CD4-positive, alpha-beta T cell treated with Interleukin-6 for 4 hours (primary cell): ENCODE measurements at regions not wholly inside any gene's neighbourhood (a gene's known extent, or its start where the extent isn't known, plus 50 kb on each side); places are given as distances from the start of the nearest gene placed in this dataset.
A peak's percentile ranks its signal among the peaks of the same experiment; 100 is the strongest.

Experiments used
- DNase-seq: peaks from one replicate; pipeline ENCODE4 v3.0.0-alpha.2; 2020; ENCODE audit warnings: mixed read lengths

- DNase-seq, result no peak
Observed at GRCh38 chr9:1337169-1337568, 287.0 kb downstream of the DMRT2 start.

GRCh38 chr9:1340390-1340789, 290.2 kb downstream of the DMRT2 start:
- DNase-seq, result no peak

DNA sequence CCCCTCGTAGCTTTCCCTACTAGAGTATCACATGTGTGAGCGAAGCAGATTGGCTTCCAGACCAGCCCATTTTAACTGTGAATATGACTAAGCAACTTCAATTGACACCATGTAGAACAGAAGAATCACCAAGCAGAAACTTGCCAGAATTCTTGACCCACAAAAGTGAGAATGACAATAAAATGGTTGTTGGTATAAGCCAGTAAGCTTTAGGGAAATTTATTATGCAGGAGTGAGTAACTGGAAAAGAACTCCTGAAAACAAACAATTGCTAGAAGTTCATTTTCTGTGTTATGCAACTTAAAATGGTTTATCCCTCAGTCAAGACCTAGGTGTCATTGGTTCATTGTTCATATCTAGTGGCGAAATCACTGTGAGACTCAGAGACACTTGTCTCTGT, 303.1 kb downstream of the DMRT2 start:
- no peak for DNase-seq

DNA sequence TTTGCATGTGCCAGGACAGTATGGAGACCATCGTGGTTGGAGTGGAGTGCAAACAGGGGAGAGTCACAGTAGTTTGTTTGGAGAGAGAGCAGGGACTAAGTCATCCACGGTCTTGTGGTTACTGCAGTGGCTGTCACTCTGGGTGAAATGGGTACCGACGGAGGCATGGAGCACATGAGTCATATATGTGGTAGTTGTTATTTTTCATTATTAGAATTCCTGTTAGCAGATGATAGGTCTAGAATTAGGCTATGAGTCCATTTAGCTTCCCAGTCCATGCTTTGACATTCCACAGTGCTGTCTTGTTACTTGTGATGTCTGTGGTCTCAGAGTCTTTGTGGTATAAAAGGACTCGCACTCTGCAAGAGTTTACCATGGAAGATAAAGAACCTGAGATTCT, 303.9 kb downstream of the DMRT2 start:
- DNase-seq, result no peak

GRCh38 chr9:1354606-1355005, 304.4 kb downstream of the DMRT2 start:
- DNase-seq, result no peak

GRCh38 chr9:1355656-1356055, 305.5 kb downstream of the DMRT2 start:
- DNase-seq, result no peak

DNA sequence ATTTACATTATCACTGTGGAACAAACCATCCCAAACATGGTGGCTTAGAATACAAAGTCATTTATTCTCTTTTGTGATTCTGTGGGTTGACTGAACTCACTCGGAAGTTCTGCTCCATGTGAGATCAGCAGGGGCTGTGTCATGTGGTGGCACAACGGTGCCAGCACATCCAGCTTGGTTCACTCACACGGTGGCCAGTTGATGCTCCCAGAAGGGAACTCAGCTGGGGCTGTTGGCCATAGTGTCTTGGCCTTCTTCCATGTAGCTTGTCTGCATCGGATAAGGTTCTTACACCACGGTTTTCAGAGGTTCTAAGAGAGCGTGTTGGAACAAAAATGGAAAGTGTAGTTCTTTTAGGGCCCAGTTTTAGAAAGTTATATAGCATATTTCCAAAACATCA, 312.7 kb downstream of the DMRT2 start:
- DNase-seq, result no peak

GRCh38 chr9:1366276-1366675, 316.1 kb downstream of the DMRT2 start:
- DNase-seq, result peak; percentile 11

- DNase-seq, result no peak
Observed at GRCh38 chr9:1369297-1369696, 319.1 kb downstream of the DMRT2 start.

GRCh38 chr9:1373445-1373844, 323.3 kb downstream of the DMRT2 start:
- no peak for DNase-seq

DNA sequence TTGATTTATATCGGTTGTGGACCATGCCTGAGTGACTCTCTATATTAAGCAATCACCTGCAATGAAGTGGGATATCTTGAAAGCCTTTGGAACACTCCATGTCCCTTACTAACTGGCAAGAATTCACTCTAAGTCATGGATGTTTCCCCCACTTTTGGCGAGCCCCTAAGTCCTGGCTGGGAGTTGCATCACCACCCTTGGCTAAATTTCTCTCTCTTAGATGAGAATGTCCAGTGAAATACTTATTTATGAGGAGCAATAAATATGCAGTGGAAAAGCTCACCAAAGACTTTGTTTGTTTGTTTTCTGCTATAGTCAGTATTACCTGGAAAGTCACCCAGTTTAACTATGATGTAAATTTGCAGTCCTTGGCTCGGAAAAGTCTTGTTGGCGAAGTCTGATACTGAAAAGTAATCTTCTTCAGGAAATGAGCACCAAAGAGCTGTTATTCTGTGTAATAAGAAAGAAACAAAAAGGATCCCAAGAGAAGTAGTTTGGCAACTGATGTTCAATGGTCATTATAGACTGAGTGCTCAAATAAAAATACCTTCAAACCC, 333.8 kb downstream of the DMRT2 start:
- no peak for DNase-seq

DNA sequence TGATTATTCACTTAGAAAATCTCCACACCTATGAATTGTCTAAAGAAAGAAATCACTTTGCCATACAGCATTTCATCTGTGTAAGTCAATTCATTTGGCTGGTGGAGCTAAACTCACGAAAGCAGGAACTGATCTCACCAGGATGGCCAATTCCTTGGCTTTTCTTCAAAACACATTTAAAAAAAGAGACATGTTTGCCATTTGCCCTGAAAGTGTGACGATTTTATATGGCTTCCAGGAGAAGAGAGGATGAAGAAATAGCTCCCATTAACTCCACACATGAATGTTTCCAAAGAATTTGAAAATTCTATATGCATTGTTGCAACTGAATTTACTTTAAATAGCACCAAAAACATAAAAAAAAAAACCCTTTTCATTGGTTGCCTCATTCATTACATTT, 334.7 kb downstream of the DMRT2 start:
- DNase-seq, result no peak

DNA sequence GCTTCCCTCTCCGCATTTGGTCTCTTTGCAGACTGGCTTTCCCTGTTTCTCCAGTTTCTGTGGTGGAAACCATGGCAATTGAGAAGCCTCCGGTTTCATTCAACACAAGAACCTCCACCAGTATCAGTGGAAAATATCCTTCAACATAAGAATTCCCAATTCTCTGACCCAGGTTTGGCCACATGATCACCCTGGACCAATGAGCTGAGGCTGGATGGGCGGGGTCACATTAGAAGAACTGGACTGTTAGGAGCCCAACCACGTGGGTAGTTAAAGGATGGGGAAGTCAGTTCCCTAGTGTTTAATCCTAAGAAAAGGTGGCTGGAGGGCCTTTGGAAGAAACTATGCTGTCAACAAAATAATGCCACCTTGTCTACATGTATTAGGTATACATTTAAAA, 336.3 kb downstream of the DMRT2 start:
- DNase-seq, result no peak

- DNase-seq, result no peak
Observed at GRCh38 chr9:1388216-1388615, 338.1 kb downstream of the DMRT2 start.

DNA sequence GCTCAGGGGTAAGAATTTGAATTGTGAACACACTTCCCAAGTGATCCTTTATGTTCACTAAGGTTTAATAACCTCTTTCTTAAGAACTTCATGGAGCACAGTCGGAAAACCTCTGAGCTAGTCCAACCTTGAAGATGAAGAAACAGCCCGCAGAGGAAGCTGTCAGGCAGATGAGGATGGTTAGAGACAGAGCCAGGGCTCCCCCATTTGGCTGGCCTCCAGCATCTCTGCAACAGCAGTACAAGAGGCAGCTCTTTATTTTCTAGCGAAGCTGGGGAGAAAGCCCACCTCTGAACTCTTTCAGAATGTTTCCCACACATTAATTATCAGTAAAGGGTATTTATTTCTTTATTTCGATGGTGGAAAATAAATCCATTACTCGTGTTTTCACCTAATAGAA, 350.8 kb downstream of the DMRT2 start:
- peak; percentile 17 for DNase-seq

GRCh38 chr9:1404940-1405339, 354.8 kb downstream of the DMRT2 start:
- no peak for DNase-seq

GRCh38 chr9:1411826-1412225, 361.7 kb downstream of the DMRT2 start:
- DNase-seq, result no peak

GRCh38 chr9:1414711-1415131, 364.6 kb downstream of the DMRT2 start:
- no peak for DNase-seq

DNA sequence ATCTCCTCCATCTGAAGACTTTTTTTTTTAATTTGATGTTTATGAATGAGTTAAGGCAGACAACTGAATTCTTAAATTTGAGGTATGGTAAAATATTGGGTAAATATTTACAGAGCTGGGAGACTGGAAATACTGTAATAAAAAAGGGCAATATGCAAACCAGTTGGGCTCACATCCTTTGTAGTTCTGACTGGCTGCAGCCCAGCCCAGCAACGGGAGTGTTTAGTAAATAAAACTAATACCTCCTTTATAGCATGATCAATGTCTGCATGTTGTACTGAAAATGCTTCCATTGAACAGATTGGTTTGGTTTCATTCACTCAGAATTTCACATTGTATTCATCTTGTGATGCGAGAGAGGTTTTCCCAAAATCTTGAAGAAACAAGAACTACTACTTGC, 365.0 kb downstream of the DMRT2 start:
- DNase-seq, result no peak

DNA sequence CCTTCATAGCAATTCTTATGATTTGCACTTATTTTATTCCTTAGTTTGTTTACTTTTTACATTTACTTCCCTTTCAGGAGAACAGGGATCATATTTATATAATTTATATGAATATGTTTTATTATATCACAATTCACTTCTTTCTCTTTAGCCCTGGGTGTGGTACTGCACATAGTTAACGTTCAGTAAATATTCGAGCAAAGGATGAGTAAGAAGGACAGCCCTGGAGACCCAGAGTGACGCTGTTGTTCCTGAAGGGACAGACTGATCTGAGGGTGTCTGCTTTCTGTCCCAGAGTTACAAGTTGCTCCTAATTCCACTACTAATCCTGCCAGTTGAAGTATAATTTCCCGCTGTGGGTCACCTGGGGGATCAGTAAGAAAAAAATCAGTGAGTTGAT, 366.1 kb downstream of the DMRT2 start:
- DNase-seq, result no peak

DNA sequence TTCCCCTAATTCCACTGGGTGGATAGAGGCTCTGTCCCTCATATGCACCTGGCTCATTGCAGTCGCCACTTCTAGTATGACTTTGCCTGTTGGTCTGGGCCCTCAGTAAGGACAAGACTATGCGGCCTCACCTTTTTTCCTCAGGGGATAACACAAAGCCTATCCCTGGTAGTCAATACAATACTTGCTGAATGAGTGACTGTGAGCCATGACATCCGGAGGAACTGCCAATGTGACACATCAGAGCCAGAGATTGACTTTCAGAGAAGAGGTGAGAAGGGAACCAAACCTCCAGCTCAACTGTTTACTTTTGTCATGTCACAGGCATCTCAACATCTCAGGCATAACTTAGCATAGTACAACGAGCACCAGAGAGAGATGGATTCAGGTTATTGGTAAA, 371.3 kb downstream of the DMRT2 start:
- DNase-seq, result no peak

DNA sequence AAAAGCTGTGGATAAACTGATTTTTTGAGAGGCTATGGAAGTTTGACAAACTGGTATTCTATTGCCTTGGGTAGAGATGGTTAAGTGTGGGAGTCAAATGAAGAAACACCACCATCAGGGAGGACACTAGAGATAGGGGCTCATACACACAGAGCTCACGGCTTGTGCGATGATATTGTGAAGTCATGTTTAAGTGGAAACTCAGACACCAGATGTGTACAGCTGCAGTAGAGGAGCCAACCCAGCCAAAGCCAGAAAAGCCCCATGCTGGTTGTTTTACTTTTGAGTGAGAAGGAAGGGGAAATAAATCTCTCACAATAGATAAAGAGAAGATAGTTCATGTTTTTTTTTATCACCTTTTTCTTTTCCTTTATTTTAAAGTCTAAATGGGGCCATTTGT, 377.7 kb downstream of the DMRT2 start:
- DNase-seq, result no peak

- DNase-seq, result no peak
Observed at GRCh38 chr9:1429297-1429696, 379.1 kb downstream of the DMRT2 start.

DNA sequence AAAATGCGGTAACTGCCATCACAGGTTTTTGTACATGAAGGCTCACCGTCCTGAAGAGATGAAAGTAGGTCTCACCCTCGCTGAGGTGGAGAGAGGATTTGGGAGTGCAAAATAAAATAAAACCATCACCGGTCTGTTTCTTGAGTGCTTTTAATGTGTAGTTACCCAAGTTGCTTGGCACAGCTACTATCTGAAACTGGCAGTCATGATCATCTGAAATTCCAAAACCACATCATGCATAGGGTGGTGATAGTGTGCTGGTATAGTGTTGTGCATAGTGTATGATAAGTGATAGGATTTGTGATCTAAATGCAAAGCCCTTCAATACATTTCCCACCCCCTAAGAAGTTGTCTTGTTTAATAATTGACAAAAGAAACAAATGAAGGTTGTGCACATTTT, 381.3 kb downstream of the DMRT2 start:
- DNase-seq, result no peak

DNA sequence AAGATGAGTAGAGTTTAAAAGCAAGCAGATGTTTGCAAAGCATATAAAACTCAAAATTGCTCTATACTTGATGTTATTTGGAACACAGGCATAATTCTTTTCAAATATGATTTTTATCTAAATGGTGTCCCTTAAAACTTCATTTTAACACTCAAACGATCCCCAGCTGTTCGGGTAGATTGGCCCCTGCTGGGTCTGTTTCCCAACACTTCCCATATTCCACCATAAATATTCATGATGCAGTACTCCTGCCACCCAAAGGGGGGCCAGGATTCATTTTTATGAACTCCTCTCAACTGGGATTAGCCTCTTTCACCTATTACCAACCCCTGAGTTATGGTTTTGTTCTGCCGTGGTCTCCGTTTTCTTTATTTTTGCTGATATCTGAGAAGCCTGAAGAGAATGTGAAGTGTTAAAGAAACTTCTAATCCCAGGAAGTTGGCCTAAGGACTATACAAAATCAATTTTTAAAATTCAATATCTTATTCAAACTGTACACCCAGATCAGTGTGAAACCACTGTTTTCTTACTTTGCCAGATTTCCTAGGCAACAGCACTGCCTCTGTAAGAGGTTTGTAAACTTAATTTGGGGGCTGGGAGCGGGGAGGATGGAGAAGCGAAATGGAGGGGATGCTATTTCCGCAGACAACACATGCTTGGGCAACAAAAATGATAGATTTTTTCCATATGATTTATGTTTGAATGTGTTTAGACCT, 384.1 kb downstream of the DMRT2 start:
- no peak for DNase-seq
